ENCODE measurements at regions not wholly inside any gene's neighbourhood (a gene's known extent, or its start where the extent isn't known, plus 50 kb on each side); places are given as distances from the start of the nearest gene placed in this dataset.

DNA sequence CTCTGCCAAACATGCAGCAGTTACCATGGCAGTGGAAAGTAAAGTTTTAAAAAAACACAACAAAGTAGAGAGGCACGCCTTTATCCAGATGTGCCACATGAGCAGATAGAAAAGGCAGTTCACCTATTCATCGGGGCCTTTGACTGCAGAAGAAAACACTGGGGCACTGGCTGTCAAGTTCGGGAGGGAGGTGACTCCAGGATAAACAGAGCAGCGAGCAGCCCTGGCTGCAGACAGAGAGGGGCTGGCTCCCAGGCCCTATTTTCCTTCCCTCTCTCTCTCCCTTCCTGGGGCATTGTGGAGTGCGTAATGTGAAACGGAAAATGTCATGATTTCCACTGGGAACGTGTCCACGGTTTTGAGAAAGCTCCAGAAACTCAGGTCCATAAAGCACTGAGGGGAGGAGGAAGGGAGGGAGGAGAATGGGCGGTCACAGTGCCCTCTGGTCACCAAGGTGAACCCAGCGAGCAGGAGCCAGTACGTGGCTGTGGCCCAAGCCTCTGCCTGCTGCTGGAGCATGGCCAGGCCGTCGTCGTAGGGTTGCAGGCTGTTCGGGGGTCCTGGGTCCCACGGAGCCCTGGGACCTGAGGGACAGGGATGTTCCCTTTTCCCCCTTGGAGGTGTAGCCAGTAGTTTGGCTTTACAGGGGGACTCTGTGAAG, 114.7 kb upstream of the IRF2BP2 start:
- H3K9me3 ChIP-seq (ENCODE audit: control extremely low read depth in 1 of 5, control insufficient read depth in 4 of 5, insufficient read depth in 2 of 5, low read depth in 1 of 5, low read length in 4 of 5): no peaks in the 10 kb centered on the region
- 8% methylated on average over 14 of the region's 16 CpGs for WGBS (ENCODE audit: insufficient coverage)
- peaks cover 25 to 100% (median 96%) of the 10 kb centered on the region in 4 experiments for H3K4me1 ChIP-seq (ENCODE audit: control extremely low read depth in 1 of 4, control insufficient read depth in 4 of 4, insufficient read depth in 4 of 4, low read length in 3 of 4)
- H3K36me3 ChIP-seq (ENCODE audit: control insufficient read depth in 4 of 4, insufficient read depth in 4 of 4, low read length in 3 of 4): no peaks in the 10 kb centered on the region
- peak overlapping the region; percentile 100 for H3K27ac ChIP-seq (ENCODE audit: insufficient read depth in 1 of 2, low read depth in 1 of 2, low read length in 2 of 2, poor library complexity in 1 of 2, severe bottlenecking in 2 of 2)
- ChIA-PET CTCF (interaction anchor here (0.6 to 6.0 kb wide), 34 partner anchors 10 to 359 kb away, joined by 3 to 52 read pairs (median 4); partner anchors contain the start of gene IRF2BP2), POLR2A (interaction anchor here (0.6 to 6.6 kb wide), 24 partner anchors 9 to 359 kb away, joined by 3 to 117 read pairs (median 5); partner anchors contain the start of gene IRF2BP2)
- peak overlapping the region in 5 of 7 experiments; percentile 10 to 57 (median 40) for H3K4me3 ChIP-seq (ENCODE audit: control insufficient read depth in 1 of 7, extremely low read depth in 1 of 7, insufficient read depth in 4 of 7, low read depth in 2 of 7, low read length in 6 of 7)
- no peaks in the 10 kb centered on the region for H3K27me3 ChIP-seq (replicated peaks in 2 of 5; ENCODE audit: control insufficient read depth in 4 of 5, insufficient read depth in 5 of 5, low read length in 4 of 5)
- no peak for DNase-seq

DNA sequence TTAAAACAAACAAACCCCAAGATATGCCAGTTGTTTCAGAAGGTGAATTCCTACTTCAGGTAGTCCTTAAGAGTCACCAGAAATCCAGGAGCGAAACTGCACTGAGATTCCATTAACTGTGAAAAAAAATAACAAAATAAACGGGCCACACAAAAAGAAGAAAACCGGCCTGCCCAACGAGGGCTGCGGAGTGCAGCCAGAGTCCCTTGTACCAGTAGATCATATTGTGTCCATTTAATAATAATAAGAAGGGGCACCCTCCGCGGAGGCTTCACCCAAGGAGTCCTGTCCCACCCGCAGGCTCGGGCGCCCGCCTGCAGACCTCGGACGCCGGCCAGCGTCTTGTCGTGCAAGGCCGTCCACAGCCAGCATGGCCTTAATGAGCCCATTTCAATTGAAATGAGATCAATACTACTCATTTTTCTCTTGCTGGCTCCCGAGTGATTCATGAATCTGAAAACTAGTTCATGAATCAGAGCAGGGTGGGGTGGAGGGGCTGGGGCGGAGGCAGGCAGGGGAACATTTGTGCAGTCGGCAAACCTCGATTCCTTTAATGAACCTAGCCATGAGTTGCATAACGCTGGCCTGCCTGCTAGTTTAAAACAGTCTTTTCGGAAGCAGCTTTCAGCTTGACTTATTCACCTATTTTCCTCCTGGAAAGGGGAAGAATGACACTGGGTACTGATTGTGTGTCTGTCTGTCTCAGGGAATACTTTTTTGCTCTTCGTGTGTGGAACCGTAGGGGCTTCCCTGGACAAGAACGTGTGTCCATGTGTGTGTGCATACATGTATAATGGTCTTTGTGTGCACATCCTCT, 113.1 kb upstream of the IRF2BP2 start:
- Histone ChIP-seq H3K36me3 (ENCODE audit: control insufficient read depth in 4 of 4, insufficient read depth in 4 of 4, low read length in 3 of 4) (no peaks in the 10 kb centered on the region), H3K27ac (ENCODE audit: insufficient read depth in 1 of 2, low read depth in 1 of 2, low read length in 2 of 2, poor library complexity in 1 of 2, severe bottlenecking in 2 of 2) (peak overlapping the region; percentile 100), H3K4me1 (ENCODE audit: control extremely low read depth in 1 of 4, control insufficient read depth in 4 of 4, insufficient read depth in 4 of 4, low read length in 3 of 4) (peaks cover 27 to 98% (median 91%) of the 10 kb centered on the region in 4 experiments), H3K9me3 (ENCODE audit: control extremely low read depth in 1 of 5, control insufficient read depth in 4 of 5, insufficient read depth in 2 of 5, low read depth in 1 of 5, low read length in 4 of 5) (no peaks in the 10 kb centered on the region), H3K4me3 (ENCODE audit: control insufficient read depth in 1 of 7, extremely low read depth in 1 of 7, insufficient read depth in 4 of 7, low read depth in 2 of 7, low read length in 6 of 7) (peak overlapping the region in 3 of 7 experiments; percentile 13 to 45 (median 33)), H3K27me3 (replicated peaks in 2 of 5; ENCODE audit: control insufficient read depth in 4 of 5, insufficient read depth in 5 of 5, low read length in 4 of 5) (no peaks in the 10 kb centered on the region)
- POLR2A ChIA-PET: interaction anchor here (0.6 to 6.6 kb wide), 28 partner anchors 11 to 370 kb away, joined by 3 to 117 read pairs (median 4); partner anchors contain the start of gene IRF2BP2
- 44% methylated on average over 15 of the region's 26 CpGs for WGBS (ENCODE audit: insufficient coverage)
- CTCF ChIA-PET: interaction anchor here (0.6 to 6.0 kb wide), 25 partner anchors 8 to 360 kb away, joined by 3 to 52 read pairs (median 4); partner anchors contain the start of gene IRF2BP2
- DNase-seq: peak; percentile 87 to 97 (median 95)

DNA sequence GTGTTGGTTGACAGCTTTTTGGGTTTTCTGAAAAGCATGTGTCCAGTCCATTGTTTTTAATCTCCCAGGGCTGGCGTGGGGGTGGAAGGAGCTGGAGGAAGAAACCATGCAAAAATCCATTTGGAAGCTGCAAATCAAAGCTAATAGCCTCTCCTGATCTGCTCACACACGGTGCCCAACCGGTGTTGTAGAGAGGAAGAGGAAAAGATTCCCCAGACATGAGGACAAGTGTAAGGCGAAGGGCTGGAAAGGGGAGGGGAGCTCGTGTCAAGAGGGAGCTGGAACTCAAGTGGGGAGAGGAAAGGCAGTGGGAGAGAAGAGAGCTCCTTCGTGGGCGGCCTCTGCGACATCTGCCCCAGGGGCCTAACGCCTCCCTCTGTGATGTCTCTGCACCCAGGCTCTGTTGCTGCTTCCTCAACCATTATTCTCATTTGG, 112.3 kb upstream of the IRF2BP2 start:
- ChIA-PET POLR2A (interaction anchor here (2.4 to 6.6 kb wide), 2 partner anchors 111 to 362 kb away, joined by 14 to 117 read pairs; partner anchors contain the start of gene IRF2BP2), CTCF (interaction anchor here (0.6 to 6.0 kb wide), 10 partner anchors 10 to 361 kb away, joined by 3 to 52 read pairs (median 4); no protein-coding TSS in a partner anchor)
- Histone ChIP-seq H3K9me3 (ENCODE audit: control extremely low read depth in 1 of 5, control insufficient read depth in 4 of 5, insufficient read depth in 2 of 5, low read depth in 1 of 5, low read length in 4 of 5) (no peaks in the 10 kb centered on the region), H3K4me1 (ENCODE audit: control extremely low read depth in 1 of 4, control insufficient read depth in 4 of 4, insufficient read depth in 4 of 4, low read length in 3 of 4) (peaks cover 22 to 97% (median 88%) of the 10 kb centered on the region in 4 experiments), H3K4me3 (ENCODE audit: control insufficient read depth in 1 of 7, extremely low read depth in 1 of 7, insufficient read depth in 4 of 7, low read depth in 2 of 7, low read length in 6 of 7) (no peak overlapping the region), H3K36me3 (ENCODE audit: control insufficient read depth in 4 of 4, insufficient read depth in 4 of 4, low read length in 3 of 4) (no peaks in the 10 kb centered on the region), H3K27ac (ENCODE audit: insufficient read depth in 1 of 2, low read depth in 1 of 2, low read length in 2 of 2, poor library complexity in 1 of 2, severe bottlenecking in 2 of 2) (peak overlapping the region; percentile 100), H3K27me3 (replicated peaks in 2 of 5; ENCODE audit: control insufficient read depth in 4 of 5, insufficient read depth in 5 of 5, low read length in 4 of 5) (no peaks in the 10 kb centered on the region)
- DNase-seq: no peak
- 47% methylated on average over 5 of the region's 9 CpGs for WGBS (ENCODE audit: insufficient coverage)

DNA sequence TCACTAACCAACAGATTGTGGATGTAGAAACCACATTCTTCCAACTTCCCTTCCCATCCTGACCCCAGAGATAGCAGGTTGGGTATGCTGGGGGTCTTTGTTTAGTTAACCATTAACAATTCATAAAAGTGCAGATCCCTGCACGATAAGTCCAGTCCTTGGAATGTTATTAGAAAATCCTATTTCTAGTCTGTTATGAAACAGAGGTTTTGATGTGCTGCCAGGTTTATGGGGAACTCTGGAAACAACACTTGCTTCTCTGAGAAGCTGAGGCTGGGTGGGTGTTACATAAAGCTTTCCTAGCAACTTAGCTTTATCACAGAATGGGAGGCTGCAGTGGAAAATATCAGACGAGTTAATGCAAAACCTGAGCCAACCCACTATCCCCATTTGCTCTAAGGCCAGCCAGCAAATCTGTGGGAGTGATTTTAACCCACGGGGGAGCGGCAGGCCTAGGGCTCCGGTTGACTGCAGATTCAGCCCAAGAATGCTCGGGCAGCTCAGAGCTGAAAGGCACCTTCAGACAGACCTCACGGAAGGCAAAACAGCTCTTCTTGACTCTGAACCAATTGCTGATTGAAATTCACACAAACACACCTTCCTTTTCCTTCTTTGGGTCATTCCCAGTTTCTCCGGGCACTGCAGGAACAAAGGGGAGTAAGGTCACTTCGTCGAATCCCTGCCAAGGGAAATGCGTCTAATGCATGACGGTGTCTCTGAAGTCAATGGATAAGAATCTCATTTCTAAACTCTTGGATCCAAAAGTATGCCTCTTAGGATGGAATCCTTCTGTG, 111.7 kb upstream of the IRF2BP2 start:
- WGBS (ENCODE audit: insufficient coverage): 74% methylated on average over 10 of the region's 12 CpGs
- no peak overlapping the region for H3K4me3 ChIP-seq (ENCODE audit: control insufficient read depth in 1 of 7, extremely low read depth in 1 of 7, insufficient read depth in 4 of 7, low read depth in 2 of 7, low read length in 6 of 7)
- peaks cover 17 to 95% (median 82%) of the 10 kb centered on the region in 4 experiments for H3K4me1 ChIP-seq (ENCODE audit: control extremely low read depth in 1 of 4, control insufficient read depth in 4 of 4, insufficient read depth in 4 of 4, low read length in 3 of 4)
- ChIA-PET POLR2A (interaction anchor here (6.6 kb wide), 1 partner anchor 110 kb away, joined by 117 read pairs; the partner anchor contains the start of gene IRF2BP2), CTCF (interaction anchor here (0.6 to 6.0 kb wide), 10 partner anchors 9 to 362 kb away, joined by 3 to 52 read pairs (median 5); no protein-coding TSS in a partner anchor)
- H3K9me3 ChIP-seq (ENCODE audit: control extremely low read depth in 1 of 5, control insufficient read depth in 4 of 5, insufficient read depth in 2 of 5, low read depth in 1 of 5, low read length in 4 of 5): no peaks in the 10 kb centered on the region
- peak overlapping the region; percentile 100 for H3K27ac ChIP-seq (ENCODE audit: insufficient read depth in 1 of 2, low read depth in 1 of 2, low read length in 2 of 2, poor library complexity in 1 of 2, severe bottlenecking in 2 of 2)
- no peaks in the 10 kb centered on the region for H3K27me3 ChIP-seq (replicated peaks in 2 of 5; ENCODE audit: control insufficient read depth in 4 of 5, insufficient read depth in 5 of 5, low read length in 4 of 5)
- peak in 2 of 3 donors; percentile 36 to 45 for DNase-seq
- no peaks in the 10 kb centered on the region for H3K36me3 ChIP-seq (ENCODE audit: control insufficient read depth in 4 of 4, insufficient read depth in 4 of 4, low read length in 3 of 4)

DNA sequence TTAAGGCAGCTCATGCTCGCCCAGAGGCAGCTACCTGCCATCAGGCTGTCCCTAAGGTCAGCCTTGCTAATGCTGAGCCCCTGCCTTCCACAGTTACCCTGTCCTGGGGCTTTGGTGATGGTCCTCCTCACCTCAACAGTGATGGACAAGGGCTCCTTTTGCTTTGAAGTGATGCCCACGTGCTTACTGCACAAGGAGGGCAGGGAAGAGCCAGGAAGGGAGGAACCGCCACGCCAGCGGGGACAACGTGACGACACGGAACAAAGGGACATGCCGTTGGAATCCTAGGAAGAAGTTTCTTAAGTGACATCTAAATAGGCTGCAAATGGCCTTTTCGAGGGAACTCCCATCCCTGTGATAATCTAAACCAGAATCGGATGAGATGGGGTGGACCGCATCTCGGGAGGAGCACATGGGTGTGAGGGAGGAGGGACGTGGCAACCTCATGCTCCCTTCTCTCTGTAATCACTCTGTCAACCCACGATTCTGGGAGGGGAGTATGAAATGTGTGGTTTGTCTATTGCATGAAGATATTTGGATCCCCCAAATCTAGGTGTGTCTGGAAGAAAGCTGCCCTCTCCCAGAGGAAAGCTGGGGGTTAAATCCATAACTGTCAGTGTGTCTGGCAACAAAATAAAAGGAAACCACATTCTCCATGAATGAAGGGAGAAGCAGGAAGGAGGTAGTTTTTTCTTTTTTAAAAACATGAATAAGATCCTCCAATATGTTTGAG, 110.9 kb upstream of the IRF2BP2 start:
- H3K27ac ChIP-seq (ENCODE audit: insufficient read depth in 1 of 2, low read depth in 1 of 2, low read length in 2 of 2, poor library complexity in 1 of 2, severe bottlenecking in 2 of 2): peak overlapping the region in 1 of 2 experiments; percentile 100
- H3K4me3 ChIP-seq (ENCODE audit: control insufficient read depth in 1 of 7, extremely low read depth in 1 of 7, insufficient read depth in 4 of 7, low read depth in 2 of 7, low read length in 6 of 7): peak overlapping the region in 2 of 7 experiments; percentile 19 to 37
- H3K36me3 ChIP-seq (ENCODE audit: control insufficient read depth in 4 of 4, insufficient read depth in 4 of 4, low read length in 3 of 4): no peaks in the 10 kb centered on the region
- DNase-seq: peak in 1 of 3 donors; percentile 18
- H3K4me1 ChIP-seq (ENCODE audit: control extremely low read depth in 1 of 4, control insufficient read depth in 4 of 4, insufficient read depth in 4 of 4, low read length in 3 of 4): peaks cover 14 to 90% (median 74%) of the 10 kb centered on the region in 4 experiments
- no peaks in the 10 kb centered on the region for H3K27me3 ChIP-seq (replicated peaks in 2 of 5; ENCODE audit: control insufficient read depth in 4 of 5, insufficient read depth in 5 of 5, low read length in 4 of 5)
- 91% methylated on average over 14 of the region's 15 CpGs for WGBS (ENCODE audit: insufficient coverage)
- ChIA-PET POLR2A (interaction anchor here (6.6 kb wide), 1 partner anchor 109 kb away, joined by 117 read pairs; the partner anchor contains the start of gene IRF2BP2), CTCF (interaction anchor here (0.7 to 6.0 kb wide), 9 partner anchors 8 to 363 kb away, joined by 3 to 52 read pairs (median 3); no protein-coding TSS in a partner anchor)
- H3K9me3 ChIP-seq (ENCODE audit: control extremely low read depth in 1 of 5, control insufficient read depth in 4 of 5, insufficient read depth in 2 of 5, low read depth in 1 of 5, low read length in 4 of 5): no peaks in the 10 kb centered on the region
